ENCODE measurements at regions not wholly inside any gene's neighbourhood (a gene's known extent, or its start where the extent isn't known, plus 50 kb on each side); places are given as distances from the start of the nearest gene placed in this dataset.

DNA sequence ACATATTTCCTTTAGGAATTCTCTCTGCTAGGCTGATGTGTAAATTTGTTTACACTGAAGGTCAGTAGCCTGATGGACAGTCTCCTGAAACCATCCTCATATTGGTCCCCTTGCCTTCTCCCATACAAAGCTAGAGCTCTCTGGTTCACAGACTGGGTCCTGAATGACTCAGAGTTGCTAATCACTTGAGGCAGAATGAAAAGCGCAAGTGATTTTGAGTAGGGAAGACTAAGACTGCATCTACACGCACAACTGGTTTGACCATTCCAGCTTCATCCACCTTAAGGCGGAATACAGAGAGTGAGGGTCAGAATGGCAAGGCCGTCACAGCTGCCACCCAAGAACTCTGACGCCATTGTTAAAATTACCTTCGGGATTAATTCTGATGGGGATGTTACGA, 70.2 kb upstream of the KIF26B start:
- no peak for TF ChIP-seq SUZ12 (IDR thresholded peaks at IDR 0.05; ENCODE audit: extremely low read depth, insufficient read depth, insufficient read length)
- TF ChIP-seq ZNF274 (IDR thresholded peaks at IDR 0.05; ENCODE audit: low read depth, low read length) = no peak
- no peak for TF ChIP-seq YY1 (IDR thresholded peaks at IDR 0.05; ENCODE audit: insufficient read depth, insufficient read length)
